GM19240 (cell line): ENCODE measurements at regions not wholly inside any gene's neighbourhood (a gene's known extent, or its start where the extent isn't known, plus 50 kb on each side); places are given as distances from the start of the nearest gene placed in this dataset.
A peak's percentile ranks its signal among the peaks of the same experiment; 100 is the strongest.

Experiments
- DNase-seq: peaks from one replicate; pipeline ENCODE4 v3.0.0; 2011; ENCODE audit warnings: low spot score; ENCODE audit not compliant: insufficient read length

- no peak for DNase-seq
Measured at GRCh38 chr13:47076500-47076899, 179.6 kb upstream of the HTR2A start.

GRCh38 chr13:47069133-47069532, 172.3 kb upstream of the HTR2A start:
- no peak for DNase-seq

- no peak for DNase-seq
Measured at GRCh38 chr13:47067306-47067705, 170.5 kb upstream of the HTR2A start.

GRCh38 chr13:47066226-47066625, 169.4 kb upstream of the HTR2A start:
- no peak for DNase-seq

GRCh38 chr13:47064381-47064780, 167.5 kb upstream of the HTR2A start:
- DNase-seq: no peak

- no peak for DNase-seq
Measured at GRCh38 chr13:47049276-47049989, 152.6 kb upstream of the HTR2A start.

GRCh38 chr13:47046706-47047105, 149.9 kb upstream of the HTR2A start:
- DNase-seq: no peak

- DNase-seq: no peak
Measured at GRCh38 chr13:47044842-47045241, 148.0 kb upstream of the HTR2A start.

- DNase-seq: no peak
Measured at GRCh38 chr13:47039106-47039505, 142.3 kb upstream of the HTR2A start.

- no peak for DNase-seq
Measured at GRCh38 chr13:47038188-47038587, 141.3 kb upstream of the HTR2A start.

- peak; percentile 56 for DNase-seq
Measured at GRCh38 chr13:47036294-47037008, 139.6 kb upstream of the HTR2A start.

GRCh38 chr13:47033216-47033615, 136.4 kb upstream of the HTR2A start:
- no peak for DNase-seq

- no peak for DNase-seq
Measured at GRCh38 chr13:47027780-47028437, 131.1 kb upstream of the HTR2A start.

GRCh38 chr13:47025791-47026447, 129.1 kb upstream of the HTR2A start:
- DNase-seq: no peak

- no peak for DNase-seq
Measured at GRCh38 chr13:47019977-47020376, 123.1 kb upstream of the HTR2A start.

- no peak for DNase-seq
Measured at GRCh38 chr13:47017476-47017875, 120.6 kb upstream of the HTR2A start.

- no peak for DNase-seq
Measured at GRCh38 chr13:47008318-47008717, 111.5 kb upstream of the HTR2A start.

- no peak for DNase-seq
Measured at GRCh38 chr13:47005756-47006414, 109.0 kb upstream of the HTR2A start.

GRCh38 chr13:47004540-47004939, 107.7 kb upstream of the HTR2A start:
- no peak for DNase-seq

GRCh38 chr13:47004027-47004426, 107.2 kb upstream of the HTR2A start:
- DNase-seq: no peak

- DNase-seq: no peak
Measured at GRCh38 chr13:47000165-47000564, 103.3 kb upstream of the HTR2A start.
